Memory B cell (primary cell): ENCODE measurements at regions not wholly inside any gene's neighbourhood (a gene's known extent, or its start where the extent isn't known, plus 50 kb on each side); places are given as distances from the start of the nearest gene placed in this dataset.

Experiments used
- ATAC-seq: fragments of 150-1000 bp; cut with Tn5 transposase; 2 replicates; pipeline ENCODE4 v1.10.0; 2021; ENCODE audit warnings: low read depth, mild to moderate bottlenecking, moderate library complexity
- DNase-seq, 2 donors: peaks; one replicate each; pipeline ENCODE4 v3.0.0; 2022; ENCODE audit warnings: low spot score in 2 of 2
- H3K27ac Mint-ChIP-seq: one replicate; pipeline ENCODE4 v1.8.0; 2022; ENCODE audit warnings: mild to moderate bottlenecking, moderate library complexity, mixed read lengths
- H3K27me3 Mint-ChIP-seq: one replicate; pipeline ENCODE4 v1.8.0; 2022; ENCODE audit warnings: mixed read lengths
- H3K36me3 Mint-ChIP-seq: one replicate; pipeline ENCODE4 v1.8.0; 2022; ENCODE audit warnings: mild to moderate bottlenecking, mixed read lengths
- H3K4me1 Mint-ChIP-seq: one replicate; pipeline ENCODE4 v1.8.0; 2022; ENCODE audit warnings: mixed read lengths
- H3K4me3 Mint-ChIP-seq: one replicate; pipeline ENCODE4 v1.8.0; 2022; ENCODE audit warnings: mild to moderate bottlenecking, moderate library complexity, mixed read lengths
- H3K9me3 Mint-ChIP-seq: one replicate; pipeline ENCODE4 v1.8.0; 2022; ENCODE audit warnings: mixed read lengths

GRCh38 chr7:114821030-114821900 is 100.6 kb upstream of the MDFIC start:
- Mint-ChIP-seq H3K4me3 (no peak overlapping the region), H3K9me3 (peaks cover 5% of the 10 kb centered on the region), H3K4me1 (no peaks in the 10 kb centered on the region), H3K36me3 (peaks cover 3% of the 10 kb centered on the region), H3K27me3 (no peaks in the 10 kb centered on the region), H3K27ac (no peak overlapping the region)
- ATAC-seq, result no peak
- DNase-seq, result no peak

- H3K27me3 Mint-ChIP-seq, result no peaks in the 10 kb centered on the region
- no peak for DNase-seq
- peaks cover 3% of the 10 kb centered on the region for H3K36me3 Mint-ChIP-seq
- no peak for ATAC-seq
- H3K9me3 Mint-ChIP-seq, result peaks cover 6% of the 10 kb centered on the region
- H3K4me1 Mint-ChIP-seq, result no peaks in the 10 kb centered on the region
- no peak overlapping the region for H3K27ac Mint-ChIP-seq
- H3K4me3 Mint-ChIP-seq, result no peak overlapping the region
Observed at GRCh38 chr7:114822131-114822530, 99.8 kb upstream of the MDFIC start.

- Mint-ChIP-seq H3K4me3 (no peak overlapping the region), H3K27me3 (no peaks in the 10 kb centered on the region), H3K9me3 (peaks cover 9% of the 10 kb centered on the region), H3K27ac (no peak overlapping the region), H3K4me1 (no peaks in the 10 kb centered on the region), H3K36me3 (peaks cover 3% of the 10 kb centered on the region)
- ATAC-seq (no peak), DNase-seq (no peak)
Observed at GRCh38 chr7:114822844-114823243, 99.0 kb upstream of the MDFIC start.

DNA sequence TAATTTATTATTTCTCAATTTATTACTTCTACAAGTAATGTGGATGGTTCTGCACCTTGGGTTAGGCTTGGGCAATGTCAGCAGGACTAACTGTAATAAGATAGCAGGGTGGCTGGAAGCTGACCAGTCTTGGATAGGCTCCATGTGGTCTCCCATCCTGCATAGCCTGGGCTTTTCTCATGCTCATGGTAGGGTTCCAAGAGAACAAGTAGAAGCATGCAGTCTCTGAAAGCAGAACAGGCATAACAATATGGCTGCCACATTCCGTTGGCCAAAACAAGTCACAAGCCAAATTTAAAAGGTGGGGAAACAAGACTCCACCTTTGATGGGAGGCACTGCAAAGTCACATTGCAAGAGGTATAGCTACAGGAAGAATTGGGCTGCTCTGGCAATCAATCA is 98.6 kb upstream of the MDFIC start:
- H3K27me3 Mint-ChIP-seq, result no peaks in the 10 kb centered on the region
- DNase-seq, result no peak

GRCh38 chr7:114825423-114825951 is 96.4 kb upstream of the MDFIC start:
- H3K4me3 Mint-ChIP-seq, result no peak overlapping the region

More for the DNA sequence above, 98.6 kb upstream of the MDFIC start:
- H3K9me3 Mint-ChIP-seq, result peaks cover 9% of the 10 kb centered on the region
- ATAC-seq, result no peak
- H3K4me1 Mint-ChIP-seq, result no peaks in the 10 kb centered on the region
- no peak overlapping the region for H3K4me3 Mint-ChIP-seq
- no peak overlapping the region for H3K27ac Mint-ChIP-seq
- H3K36me3 Mint-ChIP-seq, result peaks cover 3% of the 10 kb centered on the region

DNA sequence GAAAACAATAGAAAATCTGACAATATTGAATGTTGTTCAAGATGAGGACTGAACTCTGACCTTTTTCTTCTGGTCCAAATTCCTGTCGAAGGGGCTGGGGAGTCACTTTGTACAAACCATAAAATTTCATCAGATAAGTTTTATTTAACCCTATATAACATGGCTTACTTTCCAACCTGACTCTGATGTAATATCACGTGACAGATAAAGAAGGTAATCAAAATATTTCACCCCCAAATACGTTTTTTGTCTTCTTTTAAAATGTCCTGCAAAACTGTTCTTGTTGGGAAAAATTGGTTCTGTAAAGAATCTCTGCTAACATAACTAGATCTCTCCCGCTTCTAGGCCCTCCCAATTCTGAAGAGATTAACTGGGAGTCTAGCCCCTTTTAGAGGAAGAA is 90.9 kb upstream of the MDFIC start:
- H3K27me3 Mint-ChIP-seq, result no peaks in the 10 kb centered on the region
- ATAC-seq (no peak), DNase-seq (no peak)
- H3K27ac Mint-ChIP-seq, result no peak overlapping the region
- H3K4me3 Mint-ChIP-seq, result no peak overlapping the region
- peaks cover 2% of the 10 kb centered on the region for H3K4me1 Mint-ChIP-seq
- peaks cover 2% of the 10 kb centered on the region for H3K36me3 Mint-ChIP-seq
- H3K9me3 Mint-ChIP-seq, result peaks cover 8% of the 10 kb centered on the region

More at GRCh38 chr7:114825423-114825951, 96.4 kb upstream of the MDFIC start:
- Mint-ChIP-seq H3K36me3 (peaks cover 3% of the 10 kb centered on the region), H3K27me3 (no peaks in the 10 kb centered on the region), H3K9me3 (peaks cover 9% of the 10 kb centered on the region), H3K27ac (no peak overlapping the region), H3K4me1 (no peaks in the 10 kb centered on the region)
- DNase-seq (no peak), ATAC-seq (no peak)

DNA sequence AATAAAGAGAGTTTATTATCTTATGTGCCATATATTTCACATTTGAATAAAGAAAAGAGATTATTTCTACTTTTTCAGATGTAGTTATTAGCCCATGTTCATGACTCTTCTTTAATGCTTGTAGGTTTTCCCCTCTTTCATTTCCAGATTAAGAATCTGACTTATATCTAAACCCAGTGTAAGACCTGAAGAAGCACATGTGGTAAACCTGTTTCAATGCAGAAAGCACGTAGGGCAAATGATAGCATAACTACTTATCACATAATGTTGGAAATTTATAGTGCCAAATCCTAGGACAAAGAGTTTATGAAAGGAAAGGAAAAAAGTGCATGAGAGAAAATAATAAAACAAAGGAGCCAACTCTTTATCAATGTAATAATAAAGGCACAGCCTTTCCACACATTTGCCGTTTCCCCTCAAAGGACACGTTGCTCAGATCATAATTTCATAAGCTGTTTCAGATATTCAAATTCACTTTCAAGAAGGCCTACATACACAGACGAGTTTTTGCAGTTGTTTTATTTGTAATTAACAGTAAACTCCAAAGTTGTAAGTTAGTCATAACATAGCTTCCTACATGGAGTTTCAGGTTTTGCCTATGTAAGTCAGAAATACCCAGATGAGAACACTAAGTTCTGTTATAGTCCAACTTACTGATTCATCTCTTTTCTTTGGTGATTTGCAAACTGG is 88.8 kb upstream of the MDFIC start:
- Mint-ChIP-seq H3K9me3 (no peaks in the 10 kb centered on the region), H3K36me3 (no peaks in the 10 kb centered on the region), H3K27ac (no peak overlapping the region), H3K27me3 (peaks cover 1% of the 10 kb centered on the region), H3K4me3 (no peak overlapping the region), H3K4me1 (peaks cover 2% of the 10 kb centered on the region)
- DNase-seq (no peak), ATAC-seq (no peak)

DNA sequence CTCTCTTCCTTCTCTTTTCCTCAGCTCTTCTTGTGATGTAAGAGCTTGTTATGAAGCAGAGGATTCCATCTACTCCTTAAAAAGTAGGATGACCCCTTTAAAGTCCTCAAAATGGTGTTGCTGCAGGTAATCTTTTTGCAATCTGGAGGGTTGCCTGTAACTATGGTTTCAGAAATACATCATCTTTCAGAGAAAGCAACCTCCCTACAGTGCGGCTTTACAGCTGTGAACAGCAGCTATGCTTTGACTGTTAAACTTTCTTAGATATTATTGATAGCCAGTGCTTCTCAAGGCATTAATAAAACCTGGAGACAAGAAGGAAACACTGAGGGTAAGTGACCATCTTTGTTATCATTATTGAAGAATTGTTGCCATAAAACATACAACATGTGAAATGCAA is 86.6 kb upstream of the MDFIC start:
- Mint-ChIP-seq H3K4me1 (peaks cover 2% of the 10 kb centered on the region), H3K27ac (no peak overlapping the region), H3K9me3 (no peaks in the 10 kb centered on the region), H3K4me3 (no peak overlapping the region), H3K36me3 (no peaks in the 10 kb centered on the region), H3K27me3 (peaks cover 1% of the 10 kb centered on the region)
- no peak for ATAC-seq
- no peak for DNase-seq

DNA sequence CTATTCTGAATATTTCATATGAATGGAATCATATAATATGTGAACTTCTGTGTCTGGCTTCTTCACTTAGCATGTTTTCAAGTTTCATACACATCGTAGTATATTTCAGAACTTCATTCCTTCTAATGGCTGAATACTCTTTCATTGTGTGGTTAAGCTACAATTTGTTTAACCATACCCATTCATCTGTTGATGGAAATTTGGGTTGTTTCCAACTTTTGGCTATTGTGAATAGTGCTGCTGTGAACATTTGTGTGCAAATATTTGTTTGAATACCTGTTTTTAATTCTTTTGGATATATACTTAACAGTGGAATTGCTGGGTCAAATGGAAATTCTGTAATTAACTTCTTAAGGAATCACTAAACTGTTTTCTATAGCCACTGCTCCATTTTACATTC is 86.0 kb upstream of the MDFIC start:
- ATAC-seq (no peak), DNase-seq (no peak)
- Mint-ChIP-seq H3K4me1 (peaks cover 2% of the 10 kb centered on the region), H3K9me3 (no peaks in the 10 kb centered on the region), H3K27ac (no peak overlapping the region), H3K36me3 (no peaks in the 10 kb centered on the region), H3K4me3 (no peak overlapping the region), H3K27me3 (peaks cover 1% of the 10 kb centered on the region)

GRCh38 chr7:114842551-114843065 is 79.3 kb upstream of the MDFIC start:
- Mint-ChIP-seq H3K36me3 (no peaks in the 10 kb centered on the region), H3K4me1 (no peaks in the 10 kb centered on the region), H3K4me3 (no peak overlapping the region), H3K9me3 (no peaks in the 10 kb centered on the region), H3K27ac (no peak overlapping the region), H3K27me3 (peaks cover 8% of the 10 kb centered on the region)
- ATAC-seq, result no peak
- DNase-seq, result no peak

DNA sequence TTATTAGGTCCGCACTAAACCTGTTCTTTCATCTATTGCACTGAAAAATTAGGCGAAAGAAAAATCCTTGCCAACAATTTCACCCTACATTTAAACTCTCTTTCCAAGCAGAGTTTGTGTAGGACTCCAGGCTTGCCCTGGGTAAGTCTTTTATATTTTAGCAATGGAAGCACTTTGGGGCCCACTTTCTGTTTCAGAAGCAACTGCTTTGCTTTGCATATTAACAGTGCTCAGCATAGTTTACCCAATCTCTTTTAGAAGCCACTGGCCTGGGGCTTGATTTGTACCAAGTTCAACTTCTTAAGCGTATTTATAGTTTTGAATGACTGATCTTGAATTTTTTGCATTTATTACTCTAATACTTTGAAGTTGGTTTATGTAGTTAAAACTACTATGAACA is 78.8 kb upstream of the MDFIC start:
- Mint-ChIP-seq H3K9me3 (no peaks in the 10 kb centered on the region), H3K4me1 (no peaks in the 10 kb centered on the region), H3K36me3 (no peaks in the 10 kb centered on the region), H3K27ac (no peak overlapping the region), H3K27me3 (peaks cover 8% of the 10 kb centered on the region), H3K4me3 (no peak overlapping the region)
- ATAC-seq (no peak), DNase-seq (no peak)

- H3K36me3 Mint-ChIP-seq, result no peaks in the 10 kb centered on the region
- no peak for ATAC-seq
- H3K9me3 Mint-ChIP-seq, result no peaks in the 10 kb centered on the region
- H3K27ac Mint-ChIP-seq, result no peak overlapping the region
- peaks cover 1% of the 10 kb centered on the region for H3K27me3 Mint-ChIP-seq
- DNase-seq, result no peak
- no peak overlapping the region for H3K4me3 Mint-ChIP-seq
- H3K4me1 Mint-ChIP-seq, result no peaks in the 10 kb centered on the region
Observed at GRCh38 chr7:114851406-114852061, 70.4 kb upstream of the MDFIC start.

GRCh38 chr7:114852293-114852692 is 69.6 kb upstream of the MDFIC start:
- ATAC-seq (no peak), DNase-seq (no peak)
- Mint-ChIP-seq H3K9me3 (no peaks in the 10 kb centered on the region), H3K27me3 (peaks cover 1% of the 10 kb centered on the region), H3K36me3 (no peaks in the 10 kb centered on the region), H3K4me3 (no peak overlapping the region), H3K4me1 (no peaks in the 10 kb centered on the region), H3K27ac (no peak overlapping the region)

GRCh38 chr7:114853189-114853588 is 68.7 kb upstream of the MDFIC start:
- H3K4me3 Mint-ChIP-seq, result no peak overlapping the region
- no peak overlapping the region for H3K27ac Mint-ChIP-seq
- no peaks in the 10 kb centered on the region for H3K9me3 Mint-ChIP-seq
- no peaks in the 10 kb centered on the region for H3K36me3 Mint-ChIP-seq
- no peak for ATAC-seq
- no peak for DNase-seq
- H3K4me1 Mint-ChIP-seq, result no peaks in the 10 kb centered on the region
- H3K27me3 Mint-ChIP-seq, result peaks cover 1% of the 10 kb centered on the region
